Mammary epithelial cell (primary cell): ENCODE measurements at regions not wholly inside any gene's neighbourhood (a gene's known extent, or its start where the extent isn't known, plus 50 kb on each side); places are given as distances from the start of the nearest gene placed in this dataset.

ENCODE experiments used
- CTCF ChIP-seq, 2 donors: IDR thresholded peaks in 1 of 2; conservative IDR thresholded peaks in 1 of 2; 2 replicates each; pipeline ENCODE4 v1.5.1; 2011 to 2012; ENCODE audit warnings: inconsistent platforms in 2 of 2, low read length in 2 of 2, mild to moderate bottlenecking in 2 of 2, control low read depth in 1 of 2, low read depth in 1 of 2; ENCODE audit not compliant: insufficient read depth in 1 of 2; ENCODE audit errors: extremely low read depth in 1 of 2
- EZH2 ChIP-seq: IDR thresholded peaks from 2 replicates; pipeline ENCODE4 v1.6.1; 2012; ENCODE audit warnings: low read length, inconsistent platforms, borderline replicate concordance

GRCh38 chr1:72431810-72432209, 149.5 kb upstream of the NEGR1 start:
- TF ChIP-seq CTCF (conservative IDR thresholded peaks at IDR 0.05 in 1 of 2, IDR thresholded peaks at IDR 0.05 in 1 of 2; ENCODE audit: extremely low read depth in 1 of 2, insufficient read depth in 1 of 2, low read depth in 1 of 2, low read length in 2 of 2) (no peak), EZH2 (no peak)
